ENCODE measurements at regions not wholly inside any gene's neighbourhood (a gene's known extent, or its start where the extent isn't known, plus 50 kb on each side); places are given as distances from the start of the nearest gene placed in this dataset.

DNA sequence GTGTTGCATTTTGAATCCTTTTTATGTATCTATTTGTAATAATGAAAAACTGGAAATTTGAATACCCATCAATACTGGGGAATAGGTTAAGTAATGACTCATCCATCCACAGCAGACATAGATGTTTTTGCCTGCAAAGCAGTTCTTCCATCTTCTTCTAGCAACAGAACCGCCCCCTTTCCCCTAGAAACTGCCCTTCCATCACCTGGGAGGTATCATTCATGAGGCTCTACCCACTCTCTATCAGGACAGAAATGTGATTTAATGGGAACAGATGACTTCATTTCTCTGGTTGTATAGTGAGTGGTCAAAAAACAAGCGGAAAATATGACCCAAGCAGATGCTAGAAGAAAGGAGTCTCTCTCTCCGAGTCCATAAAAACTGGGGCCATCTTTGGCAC lies 532.8 kb downstream of the UQCRFS1 start:
- DNase-seq (ENCODE audit: low read depth, low spot score) = no peak
- in situ Hi-C loops (cut with HindIII; ENCODE audit: low sequenced_read_pairs) = no loop called here
- TF ChIP-seq, protein P1, sequence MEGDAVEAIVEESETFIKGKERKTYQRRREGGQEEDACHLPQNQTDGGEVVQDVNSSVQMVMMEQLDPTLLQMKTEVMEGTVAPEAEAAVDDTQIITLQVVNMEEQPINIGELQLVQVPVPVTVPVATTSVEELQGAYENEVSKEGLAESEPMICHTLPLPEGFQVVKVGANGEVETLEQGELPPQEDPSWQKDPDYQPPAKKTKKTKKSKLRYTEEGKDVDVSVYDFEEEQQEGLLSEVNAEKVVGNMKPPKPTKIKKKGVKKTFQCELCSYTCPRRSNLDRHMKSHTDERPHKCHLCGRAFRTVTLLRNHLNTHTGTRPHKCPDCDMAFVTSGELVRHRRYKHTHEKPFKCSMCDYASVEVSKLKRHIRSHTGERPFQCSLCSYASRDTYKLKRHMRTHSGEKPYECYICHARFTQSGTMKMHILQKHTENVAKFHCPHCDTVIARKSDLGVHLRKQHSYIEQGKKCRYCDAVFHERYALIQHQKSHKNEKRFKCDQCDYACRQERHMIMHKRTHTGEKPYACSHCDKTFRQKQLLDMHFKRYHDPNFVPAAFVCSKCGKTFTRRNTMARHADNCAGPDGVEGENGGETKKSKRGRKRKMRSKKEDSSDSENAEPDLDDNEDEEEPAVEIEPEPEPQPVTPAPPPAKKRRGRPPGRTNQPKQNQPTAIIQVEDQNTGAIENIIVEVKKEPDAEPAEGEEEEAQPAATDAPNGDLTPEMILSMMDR (IDR thresholded peaks at IDR 0.05; ENCODE audit: low read depth, low read length) = no peak
- no peak overlapping the region for H3K4me3 ChIP-seq (ENCODE audit: low read depth, low read length)

- no peak overlapping the region for H3K4me3 ChIP-seq (ENCODE audit: low read depth, low read length)
- in situ Hi-C loops (cut with HindIII; ENCODE audit: low sequenced_read_pairs) = no loop called here
- TF ChIP-seq, protein P1 (IDR thresholded peaks at IDR 0.05; ENCODE audit: low read depth, low read length) = no peak
- no peak for DNase-seq (ENCODE audit: low read depth, low spot score)
These were observed 542.1 kb downstream of the UQCRFS1 start for GRCh38 chr19:28670836-28671235.

DNA sequence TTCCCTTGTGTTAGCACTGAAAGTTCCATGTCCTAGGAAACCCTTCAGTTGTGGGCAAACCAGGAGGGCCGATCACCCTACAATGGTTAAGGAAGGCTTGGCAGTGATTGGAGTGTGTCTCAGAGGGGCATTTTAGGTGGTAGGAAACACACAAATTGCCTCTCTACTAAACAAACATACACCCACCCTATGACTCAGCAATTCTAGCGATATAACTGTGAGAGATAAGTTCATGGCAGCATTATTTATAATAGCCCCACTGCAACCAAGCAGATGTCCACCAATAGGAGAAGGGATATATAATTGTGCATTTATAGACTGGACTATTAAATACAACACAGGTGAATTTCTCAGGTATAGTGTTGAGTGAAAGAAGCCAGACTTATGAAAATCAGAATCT lies 543.1 kb downstream of the UQCRFS1 start:
- TF ChIP-seq, protein P1 (IDR thresholded peaks at IDR 0.05; ENCODE audit: low read depth, low read length) = no peak
- DNase-seq (ENCODE audit: low read depth, low spot score) = no peak
- H3K4me3 ChIP-seq (ENCODE audit: low read depth, low read length) = no peak overlapping the region
- in situ Hi-C loops (cut with HindIII; ENCODE audit: low sequenced_read_pairs) = no loop called here

- H3K4me3 ChIP-seq (ENCODE audit: low read depth, low read length) = no peak overlapping the region
- TF ChIP-seq, protein P1 (IDR thresholded peaks at IDR 0.05; ENCODE audit: low read depth, low read length) = no peak
- no peak for DNase-seq (ENCODE audit: low read depth, low spot score)
- in situ Hi-C loops (cut with HindIII; ENCODE audit: low sequenced_read_pairs) = no loop called here
These were observed 545.5 kb downstream of the UQCRFS1 start for GRCh38 chr19:28667348-28667977.

DNA sequence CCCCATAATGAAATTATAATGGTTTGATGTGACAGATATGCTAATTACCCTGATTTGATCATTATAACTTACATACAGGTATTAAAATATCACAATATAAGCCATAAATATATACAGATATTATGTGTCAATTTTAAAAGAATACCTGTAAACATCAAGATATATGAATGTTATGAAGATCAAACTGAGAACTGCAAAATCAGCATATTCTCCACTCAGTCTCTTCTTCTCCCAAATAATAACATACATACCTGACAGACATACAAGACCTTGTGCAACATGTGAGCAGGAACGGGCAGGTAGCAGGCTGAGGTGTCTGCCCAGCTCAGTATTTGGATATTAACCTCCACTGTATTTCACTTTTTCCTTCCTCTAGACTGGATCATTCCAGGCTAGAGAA lies 547.2 kb downstream of the UQCRFS1 start:
- H3K4me3 ChIP-seq (ENCODE audit: low read depth, low read length) = no peak overlapping the region
- DNase-seq (ENCODE audit: low read depth, low spot score) = no peak
- in situ Hi-C loops (cut with HindIII; ENCODE audit: low sequenced_read_pairs) = no loop called here
- TF ChIP-seq, protein P1 (IDR thresholded peaks at IDR 0.05; ENCODE audit: low read depth, low read length) = no peak

DNA sequence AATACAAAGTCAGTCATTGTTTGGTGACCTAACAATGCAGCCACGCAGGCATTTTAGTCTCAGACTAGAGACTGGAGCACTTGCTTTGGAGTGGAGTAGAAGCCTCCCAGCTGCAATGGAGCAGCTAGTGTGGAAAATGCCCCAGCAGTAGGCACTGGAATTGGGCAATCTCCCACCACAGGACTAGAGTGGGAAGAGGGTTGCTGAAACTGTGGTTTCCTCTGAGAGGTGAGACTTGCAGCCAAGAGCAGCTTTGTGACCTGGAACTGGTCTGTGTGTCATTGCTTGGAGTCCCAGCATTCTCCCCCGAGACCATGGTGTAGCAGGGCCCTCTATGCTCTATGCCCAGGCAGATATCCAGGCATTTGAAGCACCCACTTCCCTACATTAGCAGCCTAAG lies 556.3 kb downstream of the UQCRFS1 start:
- in situ Hi-C loops (cut with HindIII; ENCODE audit: low sequenced_read_pairs) = no loop called here
- DNase-seq (ENCODE audit: low read depth, low spot score) = no peak
- TF ChIP-seq, protein P1 (IDR thresholded peaks at IDR 0.05; ENCODE audit: low read depth, low read length) = no peak
- no peak overlapping the region for H3K4me3 ChIP-seq (ENCODE audit: low read depth, low read length)

Measured in astrocyte of the spinal cord (primary cell).